ENCODE measurements at regions not wholly inside any gene's neighbourhood (a gene's known extent, or its start where the extent isn't known, plus 50 kb on each side); places are given as distances from the start of the nearest gene placed in this dataset.

- no peaks in the 10 kb centered on the region for H3K27me3 ChIP-seq (ENCODE audit: low read depth)
- TF ChIP-seq, protein P1, sequence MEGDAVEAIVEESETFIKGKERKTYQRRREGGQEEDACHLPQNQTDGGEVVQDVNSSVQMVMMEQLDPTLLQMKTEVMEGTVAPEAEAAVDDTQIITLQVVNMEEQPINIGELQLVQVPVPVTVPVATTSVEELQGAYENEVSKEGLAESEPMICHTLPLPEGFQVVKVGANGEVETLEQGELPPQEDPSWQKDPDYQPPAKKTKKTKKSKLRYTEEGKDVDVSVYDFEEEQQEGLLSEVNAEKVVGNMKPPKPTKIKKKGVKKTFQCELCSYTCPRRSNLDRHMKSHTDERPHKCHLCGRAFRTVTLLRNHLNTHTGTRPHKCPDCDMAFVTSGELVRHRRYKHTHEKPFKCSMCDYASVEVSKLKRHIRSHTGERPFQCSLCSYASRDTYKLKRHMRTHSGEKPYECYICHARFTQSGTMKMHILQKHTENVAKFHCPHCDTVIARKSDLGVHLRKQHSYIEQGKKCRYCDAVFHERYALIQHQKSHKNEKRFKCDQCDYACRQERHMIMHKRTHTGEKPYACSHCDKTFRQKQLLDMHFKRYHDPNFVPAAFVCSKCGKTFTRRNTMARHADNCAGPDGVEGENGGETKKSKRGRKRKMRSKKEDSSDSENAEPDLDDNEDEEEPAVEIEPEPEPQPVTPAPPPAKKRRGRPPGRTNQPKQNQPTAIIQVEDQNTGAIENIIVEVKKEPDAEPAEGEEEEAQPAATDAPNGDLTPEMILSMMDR (IDR thresholded peaks at IDR 0.05), result no peak
- no peaks in the 10 kb centered on the region for H3K36me3 ChIP-seq
- ATAC-seq (peak in 1 of 2 donors; percentile 27), DNase-seq (no peak)
- intact Hi-C loops (cut with DNase I), result no loop called here
- no peak overlapping the region for H3K27ac ChIP-seq
- H3K4me1 ChIP-seq, result no peaks in the 10 kb centered on the region
- no peak overlapping the region for H3K4me3 ChIP-seq
- no peaks in the 10 kb centered on the region for H3K9me3 ChIP-seq
Measured at GRCh38 chr12:92356425-92356824, 210.8 kb upstream of the BTG1 start.

GRCh38 chr12:92349635-92350034, 204.0 kb upstream of the BTG1 start:
- Histone ChIP-seq H3K36me3 (no peaks in the 10 kb centered on the region), H3K4me1 (no peaks in the 10 kb centered on the region), H3K4me3 (no peak overlapping the region), H3K27me3 (ENCODE audit: low read depth) (no peaks in the 10 kb centered on the region), H3K9me3 (no peaks in the 10 kb centered on the region), H3K27ac (no peak overlapping the region)
- ATAC-seq (no peak), DNase-seq (no peak)
- TF ChIP-seq, protein P1 (IDR thresholded peaks at IDR 0.05), result no peak
- intact Hi-C loops (cut with DNase I), result no loop called here

GRCh38 chr12:92342574-92342973, 196.9 kb upstream of the BTG1 start:
- ATAC-seq, result no peak
- intact Hi-C loops (cut with DNase I), result no loop called here

DNA sequence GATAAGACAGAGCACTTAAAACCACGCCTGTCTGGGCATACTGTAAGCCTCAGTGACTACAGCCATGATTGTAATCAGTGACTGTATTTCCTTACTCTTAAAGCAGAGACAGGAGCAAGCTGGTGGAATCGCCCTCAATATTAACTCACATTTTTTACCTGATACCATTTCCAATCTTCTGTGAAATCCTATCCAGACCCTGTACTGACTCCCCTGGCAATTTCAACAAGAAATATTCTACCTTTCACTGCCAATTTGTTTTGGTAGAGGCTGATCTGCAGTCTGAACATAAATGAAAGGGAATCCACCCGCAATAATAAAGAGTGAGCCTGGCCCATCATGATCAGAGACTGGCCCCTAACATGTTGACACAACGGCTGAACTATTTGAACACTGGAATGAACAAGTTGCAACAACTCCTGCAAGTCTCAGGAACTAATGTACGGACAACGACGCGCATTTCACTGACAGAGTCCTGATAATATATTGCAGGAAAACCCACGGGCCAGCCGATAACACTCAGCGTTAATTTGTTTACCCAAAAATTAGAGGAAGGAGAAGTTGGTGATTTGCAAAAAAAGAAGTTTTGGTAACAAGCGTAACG, 195.5 kb upstream of the BTG1 start:
- no peaks in the 10 kb centered on the region for H3K9me3 ChIP-seq
- H3K36me3 ChIP-seq, result no peaks in the 10 kb centered on the region
- ATAC-seq (peak in 1 of 2 donors; percentile 39), DNase-seq (no peak)
- H3K4me1 ChIP-seq, result peaks cover under 1% of the 10 kb centered on the region
- no peaks in the 10 kb centered on the region for H3K27me3 ChIP-seq (ENCODE audit: low read depth)
- TF ChIP-seq, protein P1 (IDR thresholded peaks at IDR 0.05), result no peak
- no peak overlapping the region for H3K27ac ChIP-seq
- intact Hi-C loops (cut with DNase I), result no loop called here
- H3K4me3 ChIP-seq, result peak overlapping the region; percentile 9

More at GRCh38 chr12:92342574-92342973, 196.9 kb upstream of the BTG1 start:
- Histone ChIP-seq H3K9me3 (no peaks in the 10 kb centered on the region), H3K4me3 (no peak overlapping the region), H3K36me3 (no peaks in the 10 kb centered on the region), H3K27me3 (ENCODE audit: low read depth) (no peaks in the 10 kb centered on the region), H3K4me1 (no peaks in the 10 kb centered on the region), H3K27ac (no peak overlapping the region)
- DNase-seq, result no peak
- TF ChIP-seq, protein P1 (IDR thresholded peaks at IDR 0.05), result no peak

GRCh38 chr12:92340441-92341064, 194.9 kb upstream of the BTG1 start:
- H3K9me3 ChIP-seq, result no peaks in the 10 kb centered on the region
- DNase-seq, result no peak
- TF ChIP-seq, protein P1 (IDR thresholded peaks at IDR 0.05), result no peak
- no peak for ATAC-seq
- peaks cover 6% of the 10 kb centered on the region for H3K4me1 ChIP-seq
- no peaks in the 10 kb centered on the region for H3K27me3 ChIP-seq (ENCODE audit: low read depth)
- no peak overlapping the region for H3K4me3 ChIP-seq
- H3K36me3 ChIP-seq, result no peaks in the 10 kb centered on the region
- intact Hi-C loops (cut with DNase I), result no loop called here
- H3K27ac ChIP-seq, result no peak overlapping the region

Measured in lower lobe of right lung (tissue), 2 donors.